Nephron progenitor cell (in vitro differentiated cells): ENCODE measurements at regions not wholly inside any gene's neighbourhood (a gene's known extent, or its start where the extent isn't known, plus 50 kb on each side); places are given as distances from the start of the nearest gene placed in this dataset.
"Not testable (repeated sequence)": the region's sequence is repeated elsewhere in the genome, so short reads cannot be mapped to it uniquely, and the experiment has no call there.

Experiments
- DNase-seq: peaks from one replicate; pipeline ENCODE4 v3.0.0; 2021
- H3K27ac Mint-ChIP-seq: 2 replicates; pipeline ENCODE4 v1.8.0; 2021; ENCODE audit warnings: mild to moderate bottlenecking, moderate library complexity, mixed read lengths
- H3K27me3 Mint-ChIP-seq: 2 replicates; pipeline ENCODE4 v1.8.0; 2021; ENCODE audit warnings: mild to moderate bottlenecking, low read depth, mixed read lengths; ENCODE audit not compliant: poor library complexity
- H3K36me3 Mint-ChIP-seq: 2 replicates; pipeline ENCODE4 v1.8.0; 2021; ENCODE audit warnings: low read depth, mixed read lengths
- H3K4me1 Mint-ChIP-seq: 2 replicates; pipeline ENCODE4 v1.8.0; 2021; ENCODE audit warnings: mixed read lengths
- H3K4me3 Mint-ChIP-seq: 2 replicates; pipeline ENCODE4 v1.8.0; 2021; ENCODE audit warnings: mild to moderate bottlenecking, moderate library complexity, mixed read lengths
- H3K9me3 Mint-ChIP-seq: 2 replicates; pipeline ENCODE4 v1.8.0; 2021; ENCODE audit warnings: mild to moderate bottlenecking, moderate library complexity, mixed read lengths
- TF ChIP-seq, protein P1 (sequence below): fragments of 200-600 bp; sonication (generic); IDR thresholded peaks from 2 replicates; pipeline ENCODE4 v1.5.0; 2021; ENCODE audit warnings: antibody characterized with exemption

GRCh38 chrX:73390628-73391567 lies 56.0 kb upstream of the CDX4 start:
- no peak overlapping the region for H3K27ac Mint-ChIP-seq
- peaks cover 34% of the 10 kb centered on the region for H3K9me3 Mint-ChIP-seq
- DNase-seq = no peak
- H3K4me3 Mint-ChIP-seq = no peak overlapping the region
- no peaks in the 10 kb centered on the region for H3K27me3 Mint-ChIP-seq
- TF ChIP-seq, protein P1, sequence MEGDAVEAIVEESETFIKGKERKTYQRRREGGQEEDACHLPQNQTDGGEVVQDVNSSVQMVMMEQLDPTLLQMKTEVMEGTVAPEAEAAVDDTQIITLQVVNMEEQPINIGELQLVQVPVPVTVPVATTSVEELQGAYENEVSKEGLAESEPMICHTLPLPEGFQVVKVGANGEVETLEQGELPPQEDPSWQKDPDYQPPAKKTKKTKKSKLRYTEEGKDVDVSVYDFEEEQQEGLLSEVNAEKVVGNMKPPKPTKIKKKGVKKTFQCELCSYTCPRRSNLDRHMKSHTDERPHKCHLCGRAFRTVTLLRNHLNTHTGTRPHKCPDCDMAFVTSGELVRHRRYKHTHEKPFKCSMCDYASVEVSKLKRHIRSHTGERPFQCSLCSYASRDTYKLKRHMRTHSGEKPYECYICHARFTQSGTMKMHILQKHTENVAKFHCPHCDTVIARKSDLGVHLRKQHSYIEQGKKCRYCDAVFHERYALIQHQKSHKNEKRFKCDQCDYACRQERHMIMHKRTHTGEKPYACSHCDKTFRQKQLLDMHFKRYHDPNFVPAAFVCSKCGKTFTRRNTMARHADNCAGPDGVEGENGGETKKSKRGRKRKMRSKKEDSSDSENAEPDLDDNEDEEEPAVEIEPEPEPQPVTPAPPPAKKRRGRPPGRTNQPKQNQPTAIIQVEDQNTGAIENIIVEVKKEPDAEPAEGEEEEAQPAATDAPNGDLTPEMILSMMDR = no peak
- H3K4me1 Mint-ChIP-seq = no peaks in the 10 kb centered on the region
- H3K36me3 Mint-ChIP-seq = no peaks in the 10 kb centered on the region

- no peaks in the 10 kb centered on the region for H3K4me1 Mint-ChIP-seq
- H3K36me3 Mint-ChIP-seq = peaks cover 8% of the 10 kb centered on the region
- no peak for DNase-seq
- no peak overlapping the region for H3K27ac Mint-ChIP-seq
- peaks cover 41% of the 10 kb centered on the region for H3K9me3 Mint-ChIP-seq
- TF ChIP-seq, protein P1 = no peak
- H3K27me3 Mint-ChIP-seq = no peaks in the 10 kb centered on the region
- no peak overlapping the region for H3K4me3 Mint-ChIP-seq
Measured at GRCh38 chrX:73366696-73367095, 80.2 kb upstream of the CDX4 start.

DNA sequence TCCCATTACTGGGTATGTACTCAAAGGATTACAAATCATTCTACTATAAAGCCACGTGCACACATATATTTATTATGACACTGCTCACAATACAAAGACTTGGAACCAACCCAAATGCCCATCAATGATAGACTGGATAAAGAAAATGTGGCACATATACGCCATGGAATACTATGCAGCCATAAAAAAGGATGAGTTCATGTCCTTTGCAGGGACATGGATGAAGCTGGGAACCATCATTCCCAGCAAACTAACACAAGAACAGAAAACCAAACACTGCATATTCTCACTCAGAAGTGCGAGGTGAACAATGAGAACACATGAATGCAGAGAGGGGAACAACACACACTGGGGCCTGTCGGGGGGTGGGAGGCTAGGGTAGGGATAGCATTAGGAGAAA lies 89.6 kb upstream of the CDX4 start:
- not testable (repeated sequence) for H3K4me3 Mint-ChIP-seq, H3K36me3 Mint-ChIP-seq, H3K27ac Mint-ChIP-seq, DNase-seq, H3K27me3 Mint-ChIP-seq, H3K4me1 Mint-ChIP-seq
- H3K9me3 Mint-ChIP-seq = peaks cover 28% of the 10 kb centered on the region

DNA sequence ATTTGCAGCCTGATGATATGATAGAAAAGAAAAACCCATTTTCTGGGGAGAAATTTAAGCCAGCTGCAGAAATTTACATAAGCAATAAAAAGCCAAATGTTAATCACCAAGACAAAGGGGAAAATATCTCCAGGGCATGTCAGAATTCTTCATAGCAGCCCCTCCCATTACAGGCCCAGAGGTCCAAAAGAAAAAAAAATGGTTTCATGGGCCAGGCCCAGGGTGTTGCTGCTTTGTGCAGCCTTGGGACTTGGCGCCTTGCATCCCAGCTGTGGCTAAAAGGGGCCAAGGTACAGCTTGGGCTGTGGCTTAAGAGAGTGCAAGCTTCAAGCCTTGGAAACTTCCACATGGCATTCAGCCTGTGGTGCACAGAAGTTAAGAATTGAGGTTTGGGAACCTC lies 97.9 kb upstream of the CDX4 start:
- Mint-ChIP-seq H3K4me3 (no peak overlapping the region), H3K9me3 (peaks cover 52% of the 10 kb centered on the region), H3K36me3 (peaks cover 19% of the 10 kb centered on the region), H3K4me1 (no peaks in the 10 kb centered on the region), H3K27ac (no peak overlapping the region), H3K27me3 (no peaks in the 10 kb centered on the region)
- TF ChIP-seq, protein P1 = no peak
- no peak for DNase-seq

DNA sequence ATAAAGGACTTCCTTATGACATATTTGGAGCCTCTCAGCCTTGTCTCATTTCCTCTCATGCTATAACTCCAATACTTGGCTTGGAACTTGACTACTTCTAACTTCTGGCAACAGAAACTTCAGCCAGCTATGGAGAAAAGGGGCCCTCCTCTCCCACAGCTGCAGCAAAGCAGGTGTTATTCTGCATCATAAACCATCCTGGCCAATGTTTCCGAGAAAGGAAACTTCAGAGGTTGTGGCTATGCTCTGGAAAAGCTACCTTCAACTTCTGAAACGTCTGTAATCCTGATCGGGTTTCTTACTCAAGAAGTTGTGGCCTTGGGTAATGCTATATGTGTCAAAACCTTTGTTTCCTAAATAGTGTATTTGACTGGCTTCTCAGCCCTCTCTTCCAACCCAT lies 109.5 kb upstream of the CDX4 start:
- no peak overlapping the region for H3K27ac Mint-ChIP-seq
- peaks cover 9% of the 10 kb centered on the region for H3K4me1 Mint-ChIP-seq
- peaks cover 12% of the 10 kb centered on the region for H3K36me3 Mint-ChIP-seq
- TF ChIP-seq, protein P1 = no peak
- no peak for DNase-seq
- H3K9me3 Mint-ChIP-seq = peaks cover 47% of the 10 kb centered on the region
- H3K27me3 Mint-ChIP-seq = no peaks in the 10 kb centered on the region
- H3K4me3 Mint-ChIP-seq = no peak overlapping the region

GRCh38 chrX:73289039-73289438 lies 74.4 kb upstream of the NAP1L2 start:
- DNase-seq = no peak
- H3K4me1 Mint-ChIP-seq = no peaks in the 10 kb centered on the region
- TF ChIP-seq, protein P1 = no peak
- no peaks in the 10 kb centered on the region for H3K36me3 Mint-ChIP-seq
- H3K9me3 Mint-ChIP-seq = peaks cover 57% of the 10 kb centered on the region
- H3K27ac Mint-ChIP-seq = no peak overlapping the region
- no peaks in the 10 kb centered on the region for H3K27me3 Mint-ChIP-seq
- H3K4me3 Mint-ChIP-seq = no peak overlapping the region
